ENCODE measurements at regions not wholly inside any gene's neighbourhood (a gene's known extent, or its start where the extent isn't known, plus 50 kb on each side); places are given as distances from the start of the nearest gene placed in this dataset.

GRCh38 chr6:169315830-169316614, 62.4 kb upstream of the THBS2 start:
- H3K4me3 Mint-ChIP-seq = no peak overlapping the region
- CTCF ChIA-PET = no interaction called here
- no peak overlapping the region for H3K27ac Mint-ChIP-seq
- no peak for DNase-seq
- H3K27me3 Mint-ChIP-seq = no peaks in the 10 kb centered on the region
- H3K9me3 Mint-ChIP-seq = no peaks in the 10 kb centered on the region
- H3K4me1 Mint-ChIP-seq = no peaks in the 10 kb centered on the region
- no peaks in the 10 kb centered on the region for H3K36me3 Mint-ChIP-seq

GRCh38 chr6:169313347-169314010, 59.8 kb upstream of the THBS2 start:
- no peak for DNase-seq
- H3K27me3 Mint-ChIP-seq = no peaks in the 10 kb centered on the region
- H3K36me3 Mint-ChIP-seq = no peaks in the 10 kb centered on the region
- CTCF ChIA-PET = no interaction called here
- H3K9me3 Mint-ChIP-seq = no peaks in the 10 kb centered on the region
- no peak overlapping the region for H3K4me3 Mint-ChIP-seq
- no peak overlapping the region for H3K27ac Mint-ChIP-seq
- no peaks in the 10 kb centered on the region for H3K4me1 Mint-ChIP-seq

- no peak overlapping the region for H3K4me3 Mint-ChIP-seq
Measured at GRCh38 chr6:169312658-169313346, 59.2 kb upstream of the THBS2 start.

GRCh38 chr6:169310983-169311382, 57.3 kb upstream of the THBS2 start:
- no peak for DNase-seq
- CTCF ChIA-PET = no interaction called here
- Mint-ChIP-seq H3K27ac (no peak overlapping the region), H3K36me3 (no peaks in the 10 kb centered on the region), H3K27me3 (no peaks in the 10 kb centered on the region), H3K9me3 (no peaks in the 10 kb centered on the region), H3K4me3 (no peak overlapping the region), H3K4me1 (no peaks in the 10 kb centered on the region)

More at GRCh38 chr6:169312658-169313346, 59.2 kb upstream of the THBS2 start:
- H3K36me3 Mint-ChIP-seq = no peaks in the 10 kb centered on the region
- H3K27ac Mint-ChIP-seq = no peak overlapping the region
- CTCF ChIA-PET = no interaction called here
- no peaks in the 10 kb centered on the region for H3K4me1 Mint-ChIP-seq
- no peak for DNase-seq
- no peaks in the 10 kb centered on the region for H3K27me3 Mint-ChIP-seq
- no peaks in the 10 kb centered on the region for H3K9me3 Mint-ChIP-seq

Data from activated naive CD4-positive, alpha-beta T cell treated with anti-CD3 and anti-CD28 coated beads, Interleukin-2, amount 10 ng/mL, durations not matched to agents 7 days and 5 days (primary cell).